Small intestine (tissue), 7 donors: ENCODE measurements at regions not wholly inside any gene's neighbourhood (a gene's known extent, or its start where the extent isn't known, plus 50 kb on each side); places are given as distances from the start of the nearest gene placed in this dataset.
"Not testable (repeated sequence)": the region's sequence is repeated elsewhere in the genome, so short reads cannot be mapped to it uniquely, and the experiment has no call there.

Experiments used
- DNase-seq, 2 donors: peaks; one replicate each; pipeline versions ENCODE4 v3.0.0 to v3.0.0-alpha.2; 2013
- FAIRE-seq: peaks from 2 replicates; lab custom pipeline; 2012; peaks lifted over from hg19 to GRCh38; lab: Jason Lieb, UNC
- H3K27ac ChIP-seq, 3 donors: one replicate each; pipeline ENCODE4 v1.5.1; 2013; ENCODE audit warnings: low read length in 2 of 3, mild to moderate bottlenecking in 2 of 3, control low read depth in 1 of 3, inconsistent platforms in 1 of 3, low read depth in 1 of 3, moderate library complexity in 1 of 3
- H3K27me3 ChIP-seq, 3 donors: one replicate each; pipeline ENCODE4 v1.6.1; 2013; ENCODE audit warnings: low read length in 3 of 3, inconsistent platforms in 1 of 3; ENCODE audit not compliant: control insufficient read depth in 3 of 3, insufficient read depth in 3 of 3
- H3K36me3 ChIP-seq, 3 donors: one replicate each; pipeline ENCODE4 v1.6.1; 2013; ENCODE audit warnings: low read length in 3 of 3, inconsistent platforms in 1 of 3, low read depth in 1 of 3, mild to moderate bottlenecking in 1 of 3, moderate library complexity in 1 of 3; ENCODE audit not compliant: control insufficient read depth in 3 of 3, insufficient read depth in 2 of 3
- H3K4me1 ChIP-seq, 3 donors: one replicate each; pipeline ENCODE4 v1.6.1; 2013; ENCODE audit warnings: low read length in 2 of 3, inconsistent platforms in 1 of 3, low read depth in 1 of 3, mild to moderate bottlenecking in 1 of 3, moderate library complexity in 1 of 3; ENCODE audit not compliant: control insufficient read depth in 3 of 3, insufficient read depth in 2 of 3
- H3K4me3 ChIP-seq, 3 donors: one replicate each; pipeline ENCODE4 v1.5.1; 2013; ENCODE audit warnings: low read length in 3 of 3, control low read depth in 1 of 3, inconsistent platforms in 1 of 3, low read depth in 1 of 3, mild to moderate bottlenecking in 1 of 3, moderate library complexity in 1 of 3
- H3K9me3 ChIP-seq, 2 donors: one replicate each; pipeline ENCODE4 v1.6.1; 2013; ENCODE audit warnings: low read depth in 1 of 2, low read length in 1 of 2; ENCODE audit not compliant: control insufficient read depth in 2 of 2, insufficient read depth in 1 of 2
- WGBS, 3 donors: extraction: QIAGEN DNeasy Blood & Tissue Kit; methylation state at CpG; one replicate each; pipeline ENCODE4 v1.1.7; 2013; 5-methylcytosine and 5-hydroxymethylcytosine counted together
- donor health status: healthy with polysubstance abuse.
- donor health status: control.
- donor health status: control.
- donor health status: Bipolar disorder and iron deficiency.
- donor health status: healthy.

DNA sequence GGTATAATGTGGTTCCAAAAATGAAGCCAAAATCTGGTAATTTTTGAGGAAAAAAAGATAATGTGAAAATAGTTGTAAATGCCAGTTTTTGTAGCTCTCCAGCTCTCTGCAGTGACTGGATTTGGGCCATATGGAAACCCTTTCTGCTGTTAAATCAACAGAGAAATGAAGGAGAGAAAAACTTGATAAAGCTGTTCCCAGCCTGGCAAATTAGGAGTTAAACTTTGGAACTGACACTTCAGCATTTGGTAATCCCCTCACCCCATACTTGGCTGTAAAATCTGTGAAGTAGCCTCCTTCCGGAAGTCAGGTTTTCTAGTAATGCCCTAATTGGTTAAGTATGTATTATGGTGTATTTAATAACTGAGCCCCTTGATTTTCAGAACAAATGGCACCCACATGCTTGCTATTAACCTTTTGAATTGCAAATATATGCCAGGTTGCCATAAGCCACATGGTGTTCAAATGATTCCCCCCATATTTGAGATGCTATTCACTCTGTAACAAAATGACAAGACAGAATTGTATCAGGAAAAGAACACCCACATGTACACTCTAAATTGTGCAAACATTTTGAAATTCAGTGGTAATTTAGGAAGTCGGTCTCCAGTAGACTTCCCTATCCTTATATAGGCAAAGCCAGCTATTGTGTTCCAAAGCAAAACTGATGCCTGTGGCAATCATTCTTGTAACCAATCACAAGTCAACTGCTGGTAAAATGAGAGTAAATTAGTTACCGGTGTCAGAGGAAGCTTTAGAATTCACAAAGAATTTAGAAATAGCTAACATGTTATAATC lies 96.3 kb upstream of the ADAMTS3 start:
- no peaks in the 10 kb centered on the region for H3K36me3 ChIP-seq
- no peaks in the 10 kb centered on the region for H3K9me3 ChIP-seq
- H3K4me3 ChIP-seq: no peak overlapping the region
- DNase-seq (no peak), FAIRE-seq (no peak)
- H3K27me3 ChIP-seq: no peaks in the 10 kb centered on the region
- no peaks in the 10 kb centered on the region for H3K4me1 ChIP-seq
- 54 to 72% (median 71%) methylated on average over 3 of the region's 3 CpGs for WGBS, 3 donors
- H3K27ac ChIP-seq: no peak overlapping the region

GRCh38 chr4:72663828-72664227 lies 94.8 kb upstream of the ADAMTS3 start:
- FAIRE-seq: no peak
- Histone ChIP-seq H3K27ac (no peak overlapping the region), H3K36me3 (no peaks in the 10 kb centered on the region), H3K27me3 (no peaks in the 10 kb centered on the region), H3K4me3 (no peak overlapping the region), H3K9me3 (no peaks in the 10 kb centered on the region), H3K4me1 (no peaks in the 10 kb centered on the region)
- DNase-seq: no peak
- WGBS, 3 donors: 68 to 73% (median 71%) methylated on average over 4 of the region's 4 CpGs

GRCh38 chr4:72661830-72662229 lies 92.8 kb upstream of the ADAMTS3 start:
- Histone ChIP-seq H3K9me3 (no peaks in the 10 kb centered on the region), H3K27ac (no peak overlapping the region), H3K36me3 (no peaks in the 10 kb centered on the region), H3K4me1 (no peaks in the 10 kb centered on the region), H3K27me3 (no peaks in the 10 kb centered on the region), H3K4me3 (no peak overlapping the region)
- 23 to 46% (median 28%) methylated on average over 1 of the region's 1 CpG for WGBS, 3 donors
- DNase-seq (no peak), FAIRE-seq (no peak)

DNA sequence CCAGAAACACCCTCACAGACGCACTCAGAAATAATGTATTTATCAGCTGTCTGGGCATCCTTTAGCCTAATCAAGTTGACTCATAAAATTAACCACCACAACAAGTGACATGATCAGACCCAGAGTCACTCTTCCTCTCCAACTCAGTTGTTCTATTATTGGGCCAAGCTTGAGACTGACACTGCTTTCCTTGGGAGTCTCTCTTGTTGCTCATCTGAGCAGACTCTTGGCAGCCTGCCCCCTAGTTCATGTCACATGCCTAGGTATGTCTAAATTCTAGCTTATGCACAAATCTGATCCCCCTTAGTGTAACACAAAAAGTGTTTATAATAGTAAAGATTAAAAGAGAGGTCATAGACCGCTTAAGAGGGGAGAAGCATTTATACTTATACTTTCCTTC lies 72.6 kb upstream of the ADAMTS3 start:
- H3K4me3 ChIP-seq: no peak overlapping the region
- FAIRE-seq (no peak), DNase-seq (no peak)
- peaks cover 0 to 6% of the 10 kb centered on the region in 2 donors for H3K9me3 ChIP-seq
- no peaks in the 10 kb centered on the region for H3K27me3 ChIP-seq
- WGBS, 3 donors: 83 to 88% (median 87%) methylated on average over 2 of the region's 2 CpGs
- H3K27ac ChIP-seq: no peak overlapping the region
- no peaks in the 10 kb centered on the region for H3K4me1 ChIP-seq
- H3K36me3 ChIP-seq: no peaks in the 10 kb centered on the region

DNA sequence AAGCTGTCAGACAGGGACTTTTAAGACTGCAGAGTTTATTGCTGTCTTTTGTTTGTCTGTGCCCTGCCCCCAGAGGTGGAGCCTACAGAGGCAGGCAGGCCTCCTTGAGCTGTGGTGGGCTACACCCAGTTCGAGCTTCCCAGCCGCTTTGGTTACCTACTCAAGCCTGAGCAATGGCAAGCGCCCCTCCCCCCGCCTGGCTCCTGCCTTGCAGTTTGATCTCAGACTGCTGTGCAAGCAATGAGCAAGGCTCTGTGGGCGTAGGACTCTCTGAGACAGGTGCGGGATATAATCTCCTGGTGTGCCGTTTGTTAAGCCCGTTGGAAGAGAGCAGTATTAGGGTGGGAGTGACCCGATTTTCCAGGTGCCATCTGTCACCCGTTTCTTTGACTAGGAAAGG lies 67.8 kb upstream of the ADAMTS3 start:
- H3K27me3 ChIP-seq, H3K27ac ChIP-seq, FAIRE-seq, H3K4me3 ChIP-seq, H3K4me1 ChIP-seq, H3K36me3 ChIP-seq, DNase-seq: not testable (repeated sequence)
- WGBS, 3 donors: 84 to 90% (median 88%) methylated on average over 10 of the region's 10 CpGs
- peaks cover 0 to 12% of the 10 kb centered on the region in 2 donors for H3K9me3 ChIP-seq

DNA sequence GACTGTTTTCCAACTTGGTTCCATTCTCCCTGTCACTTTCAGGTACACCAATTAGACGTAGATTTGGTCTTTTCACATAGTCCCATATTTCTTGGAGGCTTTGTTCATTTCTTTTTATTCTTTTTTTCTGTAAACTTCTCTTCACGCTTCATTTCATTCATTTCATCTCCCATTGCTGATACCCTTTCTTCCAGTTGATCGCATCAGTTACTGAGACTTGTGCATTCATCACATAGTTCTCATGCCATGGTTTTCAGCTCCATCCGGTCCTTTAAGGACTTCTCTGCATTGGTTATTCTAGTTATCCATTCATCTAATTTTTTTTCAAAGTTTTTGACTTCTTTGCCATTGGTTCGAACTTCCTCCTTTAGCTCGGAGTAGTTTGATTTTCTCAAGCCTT lies 66.9 kb upstream of the ADAMTS3 start:
- not testable (repeated sequence) for H3K27ac ChIP-seq, FAIRE-seq, H3K27me3 ChIP-seq, H3K4me1 ChIP-seq, H3K36me3 ChIP-seq, H3K4me3 ChIP-seq, DNase-seq
- peaks cover 0 to 12% of the 10 kb centered on the region in 2 donors for H3K9me3 ChIP-seq
- 80 to 88% (median 81%) methylated on average over 6 of the region's 6 CpGs for WGBS, 3 donors

GRCh38 chr4:72632253-72632652 lies 63.2 kb upstream of the ADAMTS3 start:
- not testable (repeated sequence) for H3K36me3 ChIP-seq, H3K27ac ChIP-seq, H3K27me3 ChIP-seq, DNase-seq, FAIRE-seq, H3K4me1 ChIP-seq, H3K4me3 ChIP-seq
- H3K9me3 ChIP-seq: peaks cover 0 to 12% of the 10 kb centered on the region in 2 donors
- 77 to 84% (median 84%) methylated on average over 7 of the region's 7 CpGs for WGBS, 3 donors

DNA sequence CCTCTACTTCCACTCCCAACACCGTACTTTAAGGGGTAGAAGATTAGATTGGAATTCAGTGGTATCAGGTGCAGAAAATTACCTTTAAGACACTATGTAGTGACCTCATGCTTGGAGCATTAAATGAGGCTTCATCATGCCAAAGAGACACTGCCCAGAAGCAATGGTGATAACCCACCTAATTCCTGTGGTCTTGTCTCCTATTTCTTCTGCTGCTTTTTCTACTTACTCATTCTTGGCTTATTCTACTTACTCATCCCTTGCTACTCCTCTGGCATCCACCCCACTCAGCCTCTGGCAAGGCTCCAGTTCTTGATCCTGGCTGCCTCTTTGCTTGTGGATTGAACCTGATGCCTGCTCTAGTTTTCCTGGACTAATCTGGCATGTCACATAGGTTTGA lies 62.3 kb upstream of the ADAMTS3 start:
- Histone ChIP-seq H3K27me3 (no peaks in the 10 kb centered on the region), H3K36me3 (no peaks in the 10 kb centered on the region), H3K4me3 (no peak overlapping the region), H3K9me3 (peaks cover 0 to 4% of the 10 kb centered on the region in 2 donors), H3K4me1 (no peaks in the 10 kb centered on the region), H3K27ac (no peak overlapping the region)
- DNase-seq (no peak), FAIRE-seq (no peak)
- 81 to 93% (median 92%) methylated on average over 1 of the region's 1 CpG for WGBS, 3 donors

DNA sequence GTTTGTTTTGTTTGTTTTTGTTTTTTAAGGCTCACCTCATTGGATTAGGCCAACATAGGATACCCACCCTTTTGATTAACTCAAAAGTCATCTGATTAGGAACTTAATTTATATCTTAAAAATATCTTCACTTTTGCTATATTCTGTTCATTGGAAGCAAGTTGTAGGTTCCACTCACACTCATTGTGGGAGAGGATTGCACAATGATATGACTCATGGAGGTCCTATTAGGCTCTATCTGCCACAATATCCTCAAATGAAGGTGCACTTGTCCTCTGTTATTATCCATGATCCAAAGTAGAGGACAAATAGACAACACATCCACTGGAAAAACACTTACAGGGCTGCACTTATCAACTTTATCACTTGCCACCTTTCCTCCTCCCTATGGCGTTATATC lies 60.5 kb upstream of the ADAMTS3 start:
- no peak for FAIRE-seq

More for the DNA sequence above, 60.5 kb upstream of the ADAMTS3 start:
- H3K27me3 ChIP-seq: no peaks in the 10 kb centered on the region
- 81 to 92% (median 85%) methylated on average over 1 of the region's 1 CpG for WGBS, 3 donors
- H3K4me1 ChIP-seq: no peaks in the 10 kb centered on the region
- H3K36me3 ChIP-seq: no peaks in the 10 kb centered on the region
- no peak for DNase-seq
- no peak overlapping the region for H3K4me3 ChIP-seq
- no peak overlapping the region for H3K27ac ChIP-seq
- peaks cover 0 to 4% of the 10 kb centered on the region in 2 donors for H3K9me3 ChIP-seq
